ENCODE measurements at regions not wholly inside any gene's neighbourhood (a gene's known extent, or its start where the extent isn't known, plus 50 kb on each side); places are given as distances from the start of the nearest gene placed in this dataset.

GRCh38 chr9:119974026-119974425 lies 604.8 kb upstream of the BRINP1 start:
- DNase-seq: no peak

GRCh38 chr9:119968836-119969707 lies 599.8 kb upstream of the BRINP1 start:
- peak; percentile 6 for DNase-seq

GRCh38 chr9:119967867-119968535 lies 598.8 kb upstream of the BRINP1 start:
- no peak for DNase-seq

- DNase-seq: no peak
Measured at GRCh38 chr9:119963798-119964372, 594.6 kb upstream of the BRINP1 start.

GRCh38 chr9:119963258-119963797 lies 594.1 kb upstream of the BRINP1 start:
- no peak for DNase-seq

DNA sequence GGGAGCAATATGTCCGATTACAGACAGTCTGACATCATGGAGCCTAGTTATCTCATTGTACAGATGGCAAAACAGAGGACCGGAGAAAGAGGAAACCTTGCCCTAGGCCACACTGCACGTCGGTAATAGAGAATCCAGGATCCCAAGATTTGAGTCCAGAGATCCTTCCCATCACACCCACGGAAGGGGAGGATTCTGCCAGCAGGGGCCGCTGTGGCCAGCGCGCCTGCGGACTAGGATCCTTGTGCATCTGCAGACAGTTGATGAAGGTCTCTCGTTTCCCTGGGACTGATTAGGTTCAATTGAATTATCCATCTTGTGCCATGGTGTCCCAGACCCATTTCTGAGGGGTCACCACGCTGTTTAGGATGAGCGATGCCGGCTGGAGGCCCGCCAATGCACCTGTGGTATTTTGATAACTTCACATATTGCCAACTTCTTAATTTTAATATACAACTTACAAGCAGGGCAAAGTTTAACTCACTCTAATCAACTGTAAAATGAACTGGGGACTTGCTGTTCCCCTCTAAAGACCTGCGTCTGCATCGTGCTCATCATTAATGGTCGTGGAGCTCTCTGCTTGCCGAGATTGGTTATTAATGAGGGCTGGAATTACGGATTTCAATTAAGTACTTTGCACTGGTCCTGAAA lies 592.7 kb upstream of the BRINP1 start:
- DNase-seq: no peak

DNA sequence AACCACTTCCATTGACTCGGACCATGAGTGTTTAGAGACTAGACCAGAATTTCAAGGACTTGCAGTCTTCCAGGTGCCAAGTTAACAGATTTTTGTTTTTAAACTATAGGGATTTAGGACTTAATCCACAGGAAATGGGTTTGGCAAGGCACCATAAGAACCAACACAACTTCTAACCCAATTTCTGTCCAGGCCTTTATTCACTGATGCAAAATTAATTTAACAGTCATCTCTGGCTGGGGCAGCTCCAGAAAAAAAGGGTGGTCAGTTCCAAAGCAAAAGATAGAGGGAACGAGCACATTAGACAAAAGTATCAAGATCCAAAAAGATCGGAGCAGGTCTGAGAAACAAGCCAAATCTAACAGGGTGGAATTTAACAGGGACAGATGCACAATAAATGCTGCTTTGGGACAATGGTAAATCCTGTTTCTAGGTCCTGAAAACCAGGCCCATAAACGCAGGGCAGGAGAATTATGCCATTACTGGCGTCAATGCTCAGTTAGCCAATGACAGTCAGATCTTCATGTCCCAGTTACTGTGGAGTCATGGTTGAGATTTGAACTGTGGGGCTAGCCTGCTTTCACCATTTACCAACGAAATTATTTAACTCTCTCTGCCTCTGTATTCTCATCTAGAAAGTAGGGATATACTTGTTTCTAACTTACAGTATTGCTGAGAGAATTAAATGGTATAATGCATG lies 590.8 kb upstream of the BRINP1 start:
- DNase-seq: no peak

DNA sequence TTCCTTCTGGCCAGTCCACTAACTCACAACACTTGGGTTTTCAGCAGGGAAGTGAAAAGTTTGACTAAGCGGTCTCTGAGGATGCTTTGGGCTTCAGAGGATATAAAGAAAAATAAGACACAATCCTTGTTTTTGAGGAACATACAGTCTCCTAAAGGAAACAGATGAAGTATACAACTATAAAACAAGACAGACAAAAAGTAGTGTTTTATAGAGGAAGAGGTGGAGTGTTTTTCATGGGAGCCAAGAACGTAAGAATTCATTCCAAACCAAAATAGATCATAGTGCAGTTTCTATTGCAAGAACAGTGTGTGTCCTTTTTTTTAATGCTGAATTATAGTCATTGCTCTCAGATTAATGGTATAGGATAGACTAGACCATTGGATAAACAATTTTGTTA lies 586.9 kb upstream of the BRINP1 start:
- DNase-seq: no peak

- DNase-seq: no peak
Measured at GRCh38 chr9:119955276-119955675, 586.0 kb upstream of the BRINP1 start.

DNA sequence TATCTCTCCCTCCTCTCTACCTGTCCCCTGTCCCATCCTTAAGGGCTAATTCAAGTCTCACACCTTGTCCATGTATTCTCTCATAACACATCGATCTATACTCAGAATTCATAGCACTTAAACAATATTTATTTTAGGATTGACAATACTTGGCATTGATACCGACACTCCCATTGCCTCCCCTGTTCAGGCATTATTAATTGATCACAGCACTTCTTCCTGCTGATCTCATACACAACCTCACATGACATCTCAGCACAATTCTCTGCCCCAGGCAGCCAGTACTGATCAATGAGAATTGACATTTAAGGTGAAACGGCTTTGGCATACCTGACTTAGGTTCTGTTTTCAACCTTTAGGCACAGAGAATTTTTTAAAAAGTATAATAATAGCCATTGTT lies 582.4 kb upstream of the BRINP1 start:
- DNase-seq: no peak

GRCh38 chr9:119951090-119951489 lies 581.9 kb upstream of the BRINP1 start:
- no peak for DNase-seq

DNA sequence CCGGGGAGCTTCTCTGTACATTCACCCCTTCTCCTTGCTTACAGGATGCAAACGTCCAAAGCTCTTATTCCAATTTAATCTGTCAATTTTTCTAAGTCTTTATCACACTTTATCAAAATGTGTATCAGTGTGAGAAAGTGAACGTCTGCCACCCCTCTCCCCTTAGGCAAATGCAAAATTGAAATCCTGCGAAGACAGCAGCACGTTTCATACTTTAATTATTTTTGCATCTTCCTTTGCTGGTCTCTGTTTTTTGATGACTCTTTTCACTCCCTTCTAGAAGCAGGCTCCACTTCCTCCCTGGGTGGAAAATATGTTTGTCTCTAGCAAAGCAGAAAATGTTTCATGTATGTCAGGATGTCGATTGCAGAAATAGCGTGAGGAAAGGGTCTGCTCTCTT lies 576.5 kb upstream of the BRINP1 start:
- no peak for DNase-seq

DNA sequence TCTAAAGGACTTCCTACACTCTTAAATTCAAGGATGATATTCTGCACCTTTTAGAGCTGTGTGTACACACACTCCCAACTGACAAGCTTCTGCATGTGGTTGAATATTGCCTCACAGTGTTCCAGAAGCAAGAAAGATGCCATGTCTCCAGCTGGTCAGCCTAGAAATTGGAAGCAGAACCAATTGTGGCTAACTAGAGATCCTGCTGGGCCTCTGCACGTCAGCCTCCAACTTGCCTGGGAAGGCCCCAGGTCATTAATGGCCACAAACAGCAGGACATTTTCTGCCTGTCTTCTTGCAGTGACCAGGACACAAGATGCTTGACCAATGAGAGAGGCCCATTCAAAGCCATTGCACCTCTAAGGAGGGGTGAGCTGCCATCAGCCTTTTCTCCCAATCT lies 571.9 kb upstream of the BRINP1 start:
- DNase-seq: no peak

GRCh38 chr9:119938871-119939270 lies 569.6 kb upstream of the BRINP1 start:
- no peak for DNase-seq

DNA sequence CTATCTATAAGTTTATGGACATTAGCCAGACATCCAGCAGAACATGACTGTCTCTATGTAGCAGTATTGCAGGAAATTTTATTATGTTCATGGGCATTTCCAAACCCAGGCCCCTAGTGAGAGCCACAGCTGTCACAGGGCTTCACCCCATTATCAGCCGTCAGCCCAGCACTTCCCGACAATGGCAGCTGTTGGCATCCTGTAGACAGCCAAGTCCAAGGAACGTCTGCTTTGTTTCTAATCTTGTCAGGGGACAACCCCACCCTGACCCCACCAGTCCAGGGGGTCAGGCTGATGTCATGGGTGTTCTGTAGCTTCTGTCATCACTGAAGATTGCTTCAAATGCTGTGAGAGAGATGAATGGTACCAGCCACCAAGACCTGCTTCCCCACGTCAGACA lies 565.3 kb upstream of the BRINP1 start:
- DNase-seq: no peak

GRCh38 chr9:119933191-119933590 lies 564.0 kb upstream of the BRINP1 start:
- no peak for DNase-seq

GRCh38 chr9:119924736-119925135 lies 555.5 kb upstream of the BRINP1 start:
- DNase-seq: no peak

- no peak for DNase-seq
Measured at GRCh38 chr9:119917175-119917574, 547.9 kb upstream of the BRINP1 start.

DNA sequence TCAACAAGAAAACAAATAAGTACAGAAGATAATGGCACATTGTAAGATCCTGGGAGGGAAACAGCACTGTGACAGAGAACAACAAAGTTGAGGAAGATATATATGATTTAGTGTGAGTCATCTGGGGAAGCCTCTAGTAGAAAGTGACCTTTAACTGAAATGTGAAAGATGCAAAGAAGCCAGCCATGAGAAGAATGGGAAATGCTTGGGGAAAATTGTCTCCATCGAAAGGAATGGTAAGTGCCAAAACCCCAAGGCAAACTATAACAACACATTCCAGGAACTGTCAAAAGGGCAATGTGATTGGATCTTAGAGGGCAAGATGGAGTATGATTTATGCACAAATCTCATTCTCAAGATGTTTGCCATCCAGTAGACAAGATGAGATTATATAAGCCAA lies 537.8 kb upstream of the BRINP1 start:
- no peak for DNase-seq

- DNase-seq: no peak
Measured at GRCh38 chr9:119905724-119906123, 536.5 kb upstream of the BRINP1 start.

DNA sequence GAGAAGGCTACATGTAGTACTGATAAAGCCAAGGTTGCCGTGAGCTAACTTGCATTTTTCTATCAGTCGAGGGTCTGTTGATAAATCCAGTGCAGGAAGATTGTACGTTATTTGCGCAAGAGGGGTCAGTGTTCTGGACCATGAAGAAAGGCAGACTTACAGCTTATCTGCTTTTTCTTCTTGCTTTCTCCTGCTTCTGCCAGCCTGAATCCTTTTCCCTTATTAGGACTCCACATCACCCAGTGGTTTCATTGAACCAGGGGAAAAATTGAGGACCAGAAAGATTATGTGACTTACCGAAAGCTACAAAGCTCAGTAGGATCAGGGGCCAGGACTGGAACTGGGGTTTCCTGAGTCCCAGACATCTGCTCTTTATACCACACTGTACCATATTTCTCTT lies 534.6 kb upstream of the BRINP1 start:
- DNase-seq: no peak

DNA sequence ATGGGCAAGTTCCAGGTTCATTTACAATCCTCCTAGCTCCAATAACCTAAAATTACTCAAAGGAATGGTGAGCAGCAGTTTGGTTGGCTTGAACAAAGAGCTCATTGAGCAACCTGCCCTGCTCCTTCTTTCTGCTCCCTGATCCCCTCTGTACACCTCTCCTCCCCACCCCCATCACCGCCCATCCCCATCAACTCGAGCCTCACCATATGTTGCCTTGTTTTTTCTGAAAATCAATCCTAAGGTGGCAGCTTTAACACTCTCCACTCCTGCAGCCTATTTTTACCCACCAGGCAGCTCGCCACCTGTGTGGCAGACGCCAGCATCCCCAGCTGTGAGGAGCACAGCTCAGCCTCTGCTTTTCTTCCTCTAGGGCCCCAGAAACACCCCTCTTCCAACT lies 533.4 kb upstream of the BRINP1 start:
- no peak for DNase-seq

DNA sequence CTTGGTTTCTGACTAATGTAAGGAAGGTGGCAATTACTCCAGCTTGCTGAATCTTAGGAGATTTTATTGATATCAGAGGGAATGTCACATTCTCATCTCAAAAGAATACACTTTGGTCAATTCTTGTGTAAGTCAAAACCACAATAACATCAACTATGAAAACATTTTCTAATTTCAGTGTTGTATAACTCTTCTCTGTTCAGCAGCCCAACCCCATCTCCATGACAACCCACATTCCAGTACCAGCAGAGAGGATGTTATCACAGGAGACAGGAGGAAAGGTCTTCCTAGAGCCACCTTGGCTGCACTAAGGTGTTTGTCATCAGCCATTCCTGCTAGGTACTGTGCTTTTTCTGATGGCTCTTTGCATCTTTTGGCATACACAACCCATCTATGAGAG lies 529.1 kb upstream of the BRINP1 start:
- no peak for DNase-seq

Data from CD4-positive, alpha-beta T cell treated with Interferon gamma for 1 hour (primary cell).